ENCODE measurements at regions not wholly inside any gene's neighbourhood (a gene's known extent, or its start where the extent isn't known, plus 50 kb on each side); places are given as distances from the start of the nearest gene placed in this dataset.

DNA sequence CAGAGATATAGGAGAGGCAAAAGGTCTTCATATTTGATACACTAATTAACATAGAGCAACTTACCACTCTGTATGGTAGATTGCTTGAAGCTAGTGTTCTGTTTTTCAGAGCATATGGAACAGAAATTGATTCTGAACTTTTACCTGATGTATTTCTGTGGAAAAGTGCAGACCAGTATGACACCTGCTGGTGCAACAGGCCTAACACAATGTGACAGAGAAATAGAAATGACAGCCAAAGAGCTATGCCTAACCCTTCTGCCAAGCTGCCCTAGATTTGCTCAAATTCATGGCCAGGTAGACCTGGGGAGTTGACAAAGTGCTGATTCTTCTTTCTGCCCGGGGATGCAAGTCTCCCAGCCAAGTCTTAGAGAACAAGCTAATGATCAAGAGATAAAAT is 65.4 kb upstream of the RNF180 start:
- no peaks in the 10 kb centered on the region for H3K4me1 ChIP-seq (ENCODE audit: control insufficient read depth in 1 of 2, insufficient read depth in 2 of 2, low read length in 2 of 2)
- TF ChIP-seq CTCF (IDR thresholded peaks at IDR 0.05) = no peak
- no peaks in the 10 kb centered on the region for H3K79me2 ChIP-seq (ENCODE audit: insufficient read depth, low read length)
- Mint-ChIP-seq H3K27me3 (ENCODE audit: low read depth in 3 of 3) (no peaks in the 10 kb centered on the region), H3K4me1 (no peaks in the 10 kb centered on the region), H3K4me3 (no peak overlapping the region), H3K9me3 (peaks cover 1 to 8% (median 5%) of the 10 kb centered on the region in 7 donors), H3K36me3 (no peaks in the 10 kb centered on the region), H3K27ac (no peak overlapping the region)
- H3K27me3 ChIP-seq (ENCODE audit: control insufficient read depth in 2 of 2, insufficient read depth in 2 of 2, low read length in 2 of 2) = no peaks in the 10 kb centered on the region
- no peak for DNase-seq
- no peak overlapping the region for H2AFZ ChIP-seq (ENCODE audit: insufficient read depth, low read depth, low read length, poor library complexity, severe bottlenecking)
- H3K4me2 ChIP-seq (replicated peaks; ENCODE audit: extremely low read depth, low read length, poor library complexity, severe bottlenecking) = no peak overlapping the region
- 100% methylated on average over 1 of the region's 1 CpG for WGBS (ENCODE audit: insufficient coverage)
- no peaks in the 10 kb centered on the region for H4K20me1 ChIP-seq (ENCODE audit: insufficient read depth, low read length)
- H3K9me3 ChIP-seq (replicated peaks in 1 of 2; ENCODE audit: control insufficient read depth in 1 of 2, insufficient read depth in 1 of 2, low read length in 2 of 2) = peaks cover 1 to 2% of the 10 kb centered on the region in 2 donors
- no peak overlapping the region for H3K9ac ChIP-seq (ENCODE audit: insufficient read depth, low read length, poor library complexity, severe bottlenecking)
- H3K27ac ChIP-seq (ENCODE audit: low read depth in 1 of 2, low read length in 2 of 2) = no peak overlapping the region
- no peaks in the 10 kb centered on the region for H3K36me3 ChIP-seq (replicated peaks in 1 of 2; ENCODE audit: control insufficient read depth in 1 of 2, insufficient read depth in 2 of 2, low read length in 2 of 2)
- intact Hi-C loops (cut with micrococcal nuclease) = no loop called here
- no peak overlapping the region for H3K4me3 ChIP-seq (replicated peaks in 1 of 3; ENCODE audit: low read depth in 2 of 3, low read length in 3 of 3)

GRCh38 chr5:64096771-64097170 is 68.9 kb upstream of the RNF180 start:
- no peaks in the 10 kb centered on the region for H3K27me3 Mint-ChIP-seq (ENCODE audit: low read depth in 3 of 3)
- no peak for DNase-seq
- intact Hi-C loops (cut with micrococcal nuclease) = no loop called here
- no peak overlapping the region for H3K4me3 ChIP-seq (replicated peaks in 1 of 3; ENCODE audit: low read depth in 2 of 3, low read length in 3 of 3)
- no peak overlapping the region for H3K27ac ChIP-seq (ENCODE audit: low read depth in 1 of 2, low read length in 2 of 2)
- H3K4me1 ChIP-seq (ENCODE audit: control insufficient read depth in 1 of 2, insufficient read depth in 2 of 2, low read length in 2 of 2) = no peaks in the 10 kb centered on the region
- H3K4me2 ChIP-seq (replicated peaks; ENCODE audit: extremely low read depth, low read length, poor library complexity, severe bottlenecking) = no peak overlapping the region
- TF ChIP-seq CTCF (IDR thresholded peaks at IDR 0.05) = no peak
- peaks cover 0 to 2% of the 10 kb centered on the region in 2 donors for H3K9me3 ChIP-seq (replicated peaks in 1 of 2; ENCODE audit: control insufficient read depth in 1 of 2, insufficient read depth in 1 of 2, low read length in 2 of 2)
- H2AFZ ChIP-seq (ENCODE audit: insufficient read depth, low read depth, low read length, poor library complexity, severe bottlenecking) = no peak overlapping the region
- H3K27me3 ChIP-seq (ENCODE audit: control insufficient read depth in 2 of 2, insufficient read depth in 2 of 2, low read length in 2 of 2) = no peaks in the 10 kb centered on the region
- H3K4me1 Mint-ChIP-seq = no peaks in the 10 kb centered on the region
- H3K79me2 ChIP-seq (ENCODE audit: insufficient read depth, low read length) = no peaks in the 10 kb centered on the region
- no peaks in the 10 kb centered on the region for H3K36me3 Mint-ChIP-seq
- no peaks in the 10 kb centered on the region for H3K36me3 ChIP-seq (replicated peaks in 1 of 2; ENCODE audit: control insufficient read depth in 1 of 2, insufficient read depth in 2 of 2, low read length in 2 of 2)
- no peak overlapping the region for H3K9ac ChIP-seq (ENCODE audit: insufficient read depth, low read length, poor library complexity, severe bottlenecking)
- H3K4me3 Mint-ChIP-seq = no peak overlapping the region
- no peak overlapping the region for H3K27ac Mint-ChIP-seq
- H4K20me1 ChIP-seq (ENCODE audit: insufficient read depth, low read length) = no peaks in the 10 kb centered on the region
- H3K9me3 Mint-ChIP-seq = peaks cover 0 to 8% (median 4%) of the 10 kb centered on the region in 7 donors

Measured in CD14-positive monocyte (primary cell).